ENCODE measurements at regions not wholly inside any gene's neighbourhood (a gene's known extent, or its start where the extent isn't known, plus 50 kb on each side); places are given as distances from the start of the nearest gene placed in this dataset.

DNA sequence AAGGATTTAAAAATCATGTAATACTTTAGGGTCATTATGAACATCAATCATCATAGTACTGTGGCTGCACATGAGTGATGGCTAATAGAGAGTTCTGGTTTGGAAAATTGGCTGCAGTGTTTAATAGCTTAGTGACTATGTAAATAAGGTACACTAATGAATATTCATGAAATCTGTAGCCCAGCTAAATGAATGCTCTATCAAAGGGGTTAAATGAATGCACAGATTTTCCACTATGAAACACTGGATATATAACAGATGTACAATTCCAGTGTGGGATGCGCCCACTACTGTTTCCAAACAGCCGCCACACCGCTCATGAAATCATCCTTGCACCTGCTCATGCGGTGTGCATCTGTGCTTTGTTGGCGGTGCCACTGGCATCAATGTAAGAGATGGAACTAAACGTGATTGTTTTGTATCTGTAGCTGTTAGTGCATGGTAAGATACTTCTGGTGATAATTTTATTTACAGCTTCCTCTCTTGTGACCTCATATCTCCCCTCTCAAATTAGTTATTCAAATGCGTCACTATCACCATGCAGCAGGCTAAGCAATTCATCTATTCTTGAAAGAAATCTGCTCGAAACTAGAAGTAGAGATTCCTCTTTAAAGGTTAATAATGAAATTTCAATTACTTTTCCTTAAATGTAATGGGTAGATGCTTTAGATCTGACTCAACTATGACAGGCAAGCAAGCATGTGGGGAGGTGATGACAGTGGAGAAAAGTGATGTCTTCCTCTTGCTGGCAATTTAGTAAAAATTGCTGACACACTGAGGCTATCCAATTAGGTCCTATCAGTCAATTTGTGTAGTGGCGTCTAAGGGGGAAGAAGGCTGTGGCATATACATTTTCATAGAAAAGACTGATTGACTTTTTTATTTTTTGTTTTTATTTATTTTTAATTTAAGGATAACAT is 433.6 kb downstream of the AEBP2 start:
- POLR2A ChIA-PET, result no interaction called here
- H3K27me3 Mint-ChIP-seq (ENCODE audit: low read depth), result no peaks in the 10 kb centered on the region
- H3K27ac Mint-ChIP-seq, result no peak overlapping the region
- ATAC-seq (no peak), DNase-seq (ENCODE audit: low spot score) (no peak)
- CTCF ChIA-PET, result no interaction called here
- no peaks in the 10 kb centered on the region for H3K36me3 Mint-ChIP-seq
- no peaks in the 10 kb centered on the region for H3K9me3 Mint-ChIP-seq
- no peak overlapping the region for H3K4me3 Mint-ChIP-seq
- no peaks in the 10 kb centered on the region for H3K4me1 Mint-ChIP-seq
- TF ChIP-seq ZNF138 (CRISPR knock-in tag; conservative IDR thresholded peaks at IDR 0.05) (no peak), ZNF232 (CRISPR knock-in tag; IDR thresholded peaks at IDR 0.05) (no peak), CBFB (CRISPR knock-in tag; IDR thresholded peaks at IDR 0.05; ENCODE audit: low read depth) (no peak), GABPB1 (CRISPR knock-in tag; IDR thresholded peaks at IDR 0.05) (no peak), ZNF416 (CRISPR knock-in tag; IDR thresholded peaks at IDR 0.05) (no peak), CREM (CRISPR knock-in tag; IDR thresholded peaks at IDR 0.05) (no peak), SMAD4 (CRISPR knock-in tag; IDR thresholded peaks at IDR 0.05) (no peak), SP1 (CRISPR knock-in tag; conservative IDR thresholded peaks at IDR 0.05) (no peak), ESRRA (CRISPR knock-in tag; IDR thresholded peaks at IDR 0.05; ENCODE audit: borderline replicate concordance) (no peak), ZNF219 (CRISPR knock-in tag; IDR thresholded peaks at IDR 0.05; ENCODE audit: borderline replicate concordance) (no peak), GTF2I (CRISPR knock-in tag; conservative IDR thresholded peaks at IDR 0.05) (no peak), CREB1 (CRISPR knock-in tag; IDR thresholded peaks at IDR 0.05) (no peak), KAT7 (CRISPR knock-in tag; IDR thresholded peaks at IDR 0.05; ENCODE audit: borderline replicate concordance) (no peak), FOXJ3 (CRISPR knock-in tag; IDR thresholded peaks at IDR 0.05; ENCODE audit: borderline replicate concordance) (no peak), GRHL2 (CRISPR knock-in tag; IDR thresholded peaks at IDR 0.05; ENCODE audit: insufficient replicate concordance, severe bottlenecking) (no peak), HMGA2 (CRISPR knock-in tag; IDR thresholded peaks at IDR 0.05) (no peak), TEAD4 (CRISPR knock-in tag; IDR thresholded peaks at IDR 0.05) (no peak)
- TF ChIP-seq, protein P1, sequence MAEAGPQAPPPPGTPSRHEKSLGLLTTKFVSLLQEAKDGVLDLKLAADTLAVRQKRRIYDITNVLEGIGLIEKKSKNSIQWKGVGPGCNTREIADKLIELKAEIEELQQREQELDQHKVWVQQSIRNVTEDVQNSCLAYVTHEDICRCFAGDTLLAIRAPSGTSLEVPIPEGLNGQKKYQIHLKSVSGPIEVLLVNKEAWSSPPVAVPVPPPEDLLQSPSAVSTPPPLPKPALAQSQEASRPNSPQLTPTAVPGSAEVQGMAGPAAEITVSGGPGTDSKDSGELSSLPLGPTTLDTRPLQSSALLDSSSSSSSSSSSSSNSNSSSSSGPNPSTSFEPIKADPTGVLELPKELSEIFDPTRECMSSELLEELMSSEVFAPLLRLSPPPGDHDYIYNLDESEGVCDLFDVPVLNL (CRISPR knock-in tag; IDR thresholded peaks at IDR 0.05; ENCODE audit: borderline replicate concordance, low read depth), result no peak
- TF ChIP-seq, protein P2, sequence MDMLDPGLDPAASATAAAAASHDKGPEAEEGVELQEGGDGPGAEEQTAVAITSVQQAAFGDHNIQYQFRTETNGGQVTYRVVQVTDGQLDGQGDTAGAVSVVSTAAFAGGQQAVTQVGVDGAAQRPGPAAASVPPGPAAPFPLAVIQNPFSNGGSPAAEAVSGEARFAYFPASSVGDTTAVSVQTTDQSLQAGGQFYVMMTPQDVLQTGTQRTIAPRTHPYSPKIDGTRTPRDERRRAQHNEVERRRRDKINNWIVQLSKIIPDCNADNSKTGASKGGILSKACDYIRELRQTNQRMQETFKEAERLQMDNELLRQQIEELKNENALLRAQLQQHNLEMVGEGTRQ (CRISPR knock-in tag; IDR thresholded peaks at IDR 0.05), result no peak
- TF ChIP-seq, protein P3, sequence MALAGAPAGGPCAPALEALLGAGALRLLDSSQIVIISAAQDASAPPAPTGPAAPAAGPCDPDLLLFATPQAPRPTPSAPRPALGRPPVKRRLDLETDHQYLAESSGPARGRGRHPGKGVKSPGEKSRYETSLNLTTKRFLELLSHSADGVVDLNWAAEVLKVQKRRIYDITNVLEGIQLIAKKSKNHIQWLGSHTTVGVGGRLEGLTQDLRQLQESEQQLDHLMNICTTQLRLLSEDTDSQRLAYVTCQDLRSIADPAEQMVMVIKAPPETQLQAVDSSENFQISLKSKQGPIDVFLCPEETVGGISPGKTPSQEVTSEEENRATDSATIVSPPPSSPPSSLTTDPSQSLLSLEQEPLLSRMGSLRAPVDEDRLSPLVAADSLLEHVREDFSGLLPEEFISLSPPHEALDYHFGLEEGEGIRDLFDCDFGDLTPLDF (CRISPR knock-in tag; IDR thresholded peaks at IDR 0.05), result no peak

DNA sequence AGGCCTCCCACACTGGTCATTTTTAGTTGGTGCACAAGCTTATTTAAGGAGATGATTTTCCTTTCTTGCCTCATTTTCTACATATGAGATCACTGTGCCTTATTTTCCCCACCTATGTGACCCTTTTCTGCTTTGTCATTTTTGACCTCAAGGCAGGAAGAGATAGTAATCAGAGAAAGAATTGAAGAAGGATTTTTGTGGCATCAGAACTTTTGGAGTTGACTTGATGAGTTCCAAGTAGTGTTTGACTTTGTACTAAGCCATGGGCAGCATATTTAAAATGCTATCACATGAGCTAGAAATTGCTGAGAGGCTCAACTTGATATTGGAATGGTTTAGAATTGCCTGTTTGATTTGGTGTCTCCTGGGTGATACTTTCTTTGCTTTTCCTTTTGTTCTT is 440.8 kb downstream of the AEBP2 start:
- ChIA-PET CTCF (no interaction called here), POLR2A (no interaction called here)
- Mint-ChIP-seq H3K9me3 (peaks cover 17% of the 10 kb centered on the region), H3K4me3 (no peak overlapping the region), H3K36me3 (peaks cover 10% of the 10 kb centered on the region), H3K27ac (no peak overlapping the region), H3K4me1 (0 out of 2 replicates have a peak, but pooled peaks cover 5% of the 10 kb centered on the region), H3K27me3 (ENCODE audit: low read depth) (no peaks in the 10 kb centered on the region)
- no peak for DNase-seq (ENCODE audit: low spot score)
- no peak for ATAC-seq
- TF ChIP-seq ZNF317 (CRISPR knock-in tag; IDR thresholded peaks at IDR 0.05; ENCODE audit: borderline replicate concordance, low read depth), result no peak
- TF ChIP-seq TCF7 (CRISPR knock-in tag; IDR thresholded peaks at IDR 0.05; ENCODE audit: low read depth), result no peak
- no peak for TF ChIP-seq IRF2 (CRISPR knock-in tag; IDR thresholded peaks at IDR 0.05; ENCODE audit: borderline replicate concordance, low read depth)
